ENCODE measurements at regions not wholly inside any gene's neighbourhood (a gene's known extent, or its start where the extent isn't known, plus 50 kb on each side); places are given as distances from the start of the nearest gene placed in this dataset.

GRCh38 chr13:93173654-93174053 is 53.0 kb upstream of the GPC6 start:
- no peak for TF ChIP-seq CTCF (IDR thresholded peaks at IDR 0.05; ENCODE audit: insufficient read depth, missing control alignments)
- DNase-seq (ENCODE audit: insufficient read length, low spot score) (no peak), FAIRE-seq (no peak)

GRCh38 chr13:93174260-93174659 is 52.3 kb upstream of the GPC6 start:
- DNase-seq (ENCODE audit: insufficient read length, low spot score) (no peak), FAIRE-seq (no peak)
- no peak for TF ChIP-seq CTCF (IDR thresholded peaks at IDR 0.05; ENCODE audit: insufficient read depth, missing control alignments)
